ENCODE measurements at regions not wholly inside any gene's neighbourhood (a gene's known extent, or its start where the extent isn't known, plus 50 kb on each side); places are given as distances from the start of the nearest gene placed in this dataset.

- WGBS, 2 donors = 36 to 53% methylated on average over 1 of the region's 1 CpG
- H3K4me3 ChIP-seq (ENCODE audit: low read depth, poor library complexity, severe bottlenecking) = no peak overlapping the region
- TF ChIP-seq POLR2A (IDR thresholded peaks at IDR 0.05) = no peak
- TF ChIP-seq CTCF (IDR thresholded peaks at IDR 0.05) = no peak
- DNase-seq (ENCODE audit: low spot score in 2 of 2) = no peak
- intact Hi-C loops (cut with DNase I; ENCODE audit: low total_unique reads) = no loop called here
Observed at GRCh38 chr9:119453980-119454379, 84.7 kb upstream of the BRINP1 start.

GRCh38 chr9:119453490-119453911 is 84.3 kb upstream of the BRINP1 start:
- 8 to 12% methylated on average over 3 of the region's 3 CpGs for WGBS, 2 donors
- intact Hi-C loops (cut with DNase I; ENCODE audit: low total_unique reads) = no loop called here
- TF ChIP-seq CTCF (IDR thresholded peaks at IDR 0.05) = no peak
- no peak for DNase-seq (ENCODE audit: low spot score in 2 of 2)
- no peak overlapping the region for H3K4me3 ChIP-seq (ENCODE audit: low read depth, poor library complexity, severe bottlenecking)

- TF ChIP-seq CTCF (IDR thresholded peaks at IDR 0.05) = no peak
- TF ChIP-seq POLR2A (IDR thresholded peaks at IDR 0.05) = no peak
- no peak for DNase-seq (ENCODE audit: low spot score in 2 of 2)
- intact Hi-C loops (cut with DNase I; ENCODE audit: low total_unique reads) = no loop called here
- no peak overlapping the region for H3K4me3 ChIP-seq (ENCODE audit: low read depth, poor library complexity, severe bottlenecking)
Observed at GRCh38 chr9:119451426-119451825, 82.2 kb upstream of the BRINP1 start.

- no peak overlapping the region for H3K4me3 ChIP-seq (ENCODE audit: low read depth, poor library complexity, severe bottlenecking)
- intact Hi-C loops (cut with DNase I; ENCODE audit: low total_unique reads) = no loop called here
- 44 to 48% methylated on average over 4 of the region's 4 CpGs for WGBS, 2 donors
- no peak for TF ChIP-seq POLR2A (IDR thresholded peaks at IDR 0.05)
- TF ChIP-seq CTCF (IDR thresholded peaks at IDR 0.05) = no peak
- no peak for DNase-seq (ENCODE audit: low spot score in 2 of 2)
Observed at GRCh38 chr9:119443179-119443578, 73.9 kb upstream of the BRINP1 start.

- TF ChIP-seq CTCF (IDR thresholded peaks at IDR 0.05) (no peak), POLR2A (IDR thresholded peaks at IDR 0.05) (no peak)
- no peak for DNase-seq (ENCODE audit: low spot score in 2 of 2)
- 58 to 76% methylated on average over 1 of the region's 1 CpG for WGBS, 2 donors
- intact Hi-C loops (cut with DNase I; ENCODE audit: low total_unique reads) = no loop called here
- no peak overlapping the region for H3K4me3 ChIP-seq (ENCODE audit: low read depth, poor library complexity, severe bottlenecking)
Observed at GRCh38 chr9:119441832-119442231, 72.6 kb upstream of the BRINP1 start.

GRCh38 chr9:119441338-119441737 is 72.1 kb upstream of the BRINP1 start:
- intact Hi-C loops (cut with DNase I; ENCODE audit: low total_unique reads) = no loop called here
- H3K4me3 ChIP-seq (ENCODE audit: low read depth, poor library complexity, severe bottlenecking) = no peak overlapping the region
- WGBS, 2 donors = 32 to 33% methylated on average over 2 of the region's 2 CpGs
- TF ChIP-seq CTCF (IDR thresholded peaks at IDR 0.05) (no peak), POLR2A (IDR thresholded peaks at IDR 0.05) (no peak)
- no peak for DNase-seq (ENCODE audit: low spot score in 2 of 2)

All from lower leg skin (tissue), 4 donors.